ENCODE measurements at regions not wholly inside any gene's neighbourhood (a gene's known extent, or its start where the extent isn't known, plus 50 kb on each side); places are given as distances from the start of the nearest gene placed in this dataset.

GRCh38 chr10:31146491-31147209 is 115.0 kb upstream of the ZNF438 start:
- no peak for DNase-seq

GRCh38 chr10:31147210-31147608 is 115.5 kb upstream of the ZNF438 start:
- DNase-seq: no peak

GRCh38 chr10:31148951-31149350 is 117.3 kb upstream of the ZNF438 start:
- DNase-seq: no peak

- no peak for DNase-seq
These were observed 118.3 kb upstream of the ZNF438 start for GRCh38 chr10:31149835-31150512.

- no peak for DNase-seq
These were observed 119.6 kb upstream of the ZNF438 start for GRCh38 chr10:31151301-31151700.

- no peak for DNase-seq
These were observed 120.9 kb upstream of the ZNF438 start for GRCh38 chr10:31152421-31153135.

GRCh38 chr10:31153161-31153560 is 121.5 kb upstream of the ZNF438 start:
- DNase-seq: no peak

GRCh38 chr10:31153692-31154091 is 122.0 kb upstream of the ZNF438 start:
- no peak for DNase-seq

GRCh38 chr10:31154996-31155395 is 123.3 kb upstream of the ZNF438 start:
- DNase-seq: no peak

- no peak for DNase-seq
These were observed 125.7 kb upstream of the ZNF438 start for GRCh38 chr10:31157123-31158010.

- no peak for DNase-seq
These were observed 126.5 kb upstream of the ZNF438 start for GRCh38 chr10:31158011-31158658.

- no peak for DNase-seq
These were observed 134.9 kb upstream of the ZNF438 start for GRCh38 chr10:31166606-31167005.

- DNase-seq: no peak
These were observed 139.0 kb upstream of the ZNF438 start for GRCh38 chr10:31170636-31171035.

- DNase-seq: no peak
These were observed 139.9 kb upstream of the ZNF438 start for GRCh38 chr10:31171402-31172083.

- no peak for DNase-seq
These were observed 141.3 kb upstream of the ZNF438 start for GRCh38 chr10:31172925-31173324.

GRCh38 chr10:31173752-31174151 is 142.1 kb upstream of the ZNF438 start:
- DNase-seq: no peak

GRCh38 chr10:31179091-31179680 is 139.8 kb upstream of the ZEB1 start:
- DNase-seq: no peak

- no peak for DNase-seq
These were observed 132.6 kb upstream of the ZEB1 start for GRCh38 chr10:31186225-31187000.

- no peak for DNase-seq
These were observed 131.8 kb upstream of the ZEB1 start for GRCh38 chr10:31187182-31187581.

- DNase-seq: no peak
These were observed 131.3 kb upstream of the ZEB1 start for GRCh38 chr10:31187607-31188210.

Data from NCI-H1436 treated with DMSO at 0.1 percent for 48 hours (cell line).